Thyroid gland (tissue), 4 donors: ENCODE measurements at regions not wholly inside any gene's neighbourhood (a gene's known extent, or its start where the extent isn't known, plus 50 kb on each side); places are given as distances from the start of the nearest gene placed in this dataset.

Source experiments
- DNase-seq, 2 donors: peaks; one replicate each; pipeline ENCODE4 v3.0.0-alpha.2; 2019
- H3K27ac ChIP-seq, 3 donors: fragments of 200-600 bp; sonication (generic); 1 replicate in 2 of 3; 2 replicates in 1 of 3; pipeline ENCODE4 v1.5.1; 2016 to 2019; ENCODE audit warnings: mild to moderate bottlenecking in 1 of 3, moderate library complexity in 1 of 3
- H3K27me3 ChIP-seq: fragments of 200-600 bp; sonication (generic); one replicate; pipeline ENCODE4 v1.5.1; 2019
- H3K36me3 ChIP-seq, 2 donors: fragments of 200-600 bp; sonication (generic); one replicate each; pipeline ENCODE4 v1.5.1; 2016 to 2019
- H3K4me1 ChIP-seq, 2 donors: fragments of 200-600 bp; sonication (generic); one replicate each; pipeline ENCODE4 v1.5.1; 2017 to 2019
- H3K4me3 ChIP-seq, 3 donors: fragments of 200-600 bp; sonication (generic); replicated peaks in 1 of 3; 1 replicate in 2 of 3; 2 replicates in 1 of 3; pipeline ENCODE4 v1.5.1; 2016; ENCODE audit warnings: mild to moderate bottlenecking in 1 of 3
- H3K9me3 ChIP-seq: fragments of 200-600 bp; sonication (generic); one replicate; pipeline ENCODE4 v1.5.1; 2017
- CTCF ChIP-seq, 6 experiments: fragments of 200-600 bp in 3 of 6; fragments of 450-650 bp in 3 of 6; sonication (generic) in 3 of 6; IDR thresholded peaks; one replicate each; pipeline ENCODE4 v1.5.1; 2016 to 2019; ENCODE audit warnings: antibody characterized with exemption in 6 of 6, mild to moderate bottlenecking in 2 of 6, inconsistent platforms in 1 of 6, moderate library complexity in 1 of 6
- POLR2A ChIP-seq, 2 donors: fragments of 450-650 bp; IDR thresholded peaks; one replicate each; pipeline ENCODE4 v1.6.1; 2017; ENCODE audit warnings: antibody characterized with exemption in 2 of 2, mild to moderate bottlenecking in 2 of 2, moderate library complexity in 1 of 2
- WGBS, 2 donors: methylation state at CpG; one replicate each; pipeline ENCODE4 v1.1.5; 2017; 5-methylcytosine and 5-hydroxymethylcytosine counted together
- intact Hi-C: fragments of 100-400 bp; cut with DNase I; formaldehyde crosslinking; loops from one replicate; pipeline ENCODE4 v1.15.1; 2023

GRCh38 chr20:51077686-51078060 is 54.8 kb upstream of the KCNG1 start:
- TF ChIP-seq CTCF (IDR thresholded peaks at IDR 0.05) (no peak), POLR2A (IDR thresholded peaks at IDR 0.05) (no peak)
- intact Hi-C loops, result no loop called here
- no peak overlapping the region for H3K27ac ChIP-seq
- no peaks in the 10 kb centered on the region for H3K4me1 ChIP-seq
- no peaks in the 10 kb centered on the region for H3K36me3 ChIP-seq
- H3K27me3 ChIP-seq, result no peaks in the 10 kb centered on the region
- DNase-seq, result no peak
- 19 to 31% methylated on average over 8 of the region's 8 CpGs for WGBS, 2 donors
- no peak overlapping the region for H3K4me3 ChIP-seq
- no peaks in the 10 kb centered on the region for H3K9me3 ChIP-seq

- Histone ChIP-seq H3K36me3 (no peaks in the 10 kb centered on the region), H3K27me3 (no peaks in the 10 kb centered on the region), H3K4me1 (no peaks in the 10 kb centered on the region), H3K9me3 (no peaks in the 10 kb centered on the region), H3K27ac (no peak overlapping the region), H3K4me3 (no peak overlapping the region)
- TF ChIP-seq POLR2A (IDR thresholded peaks at IDR 0.05) (no peak), CTCF (IDR thresholded peaks at IDR 0.05) (no peak)
- intact Hi-C loops, result no loop called here
- DNase-seq, result no peak
- WGBS, 2 donors, result 47 to 60% methylated on average over 11 of the region's 11 CpGs
Observed at GRCh38 chr20:51076786-51077685, 54.1 kb upstream of the KCNG1 start.

- H3K4me3 ChIP-seq, result no peak overlapping the region
- no peaks in the 10 kb centered on the region for H3K4me1 ChIP-seq
- TF ChIP-seq POLR2A (IDR thresholded peaks at IDR 0.05) (no peak), CTCF (IDR thresholded peaks at IDR 0.05) (no peak)
- no peaks in the 10 kb centered on the region for H3K27me3 ChIP-seq
- no peaks in the 10 kb centered on the region for H3K9me3 ChIP-seq
- no peak for DNase-seq
- WGBS, 2 donors, result 93 to 100% methylated on average over 1 of the region's 1 CpG
- no peak overlapping the region for H3K27ac ChIP-seq
- no peaks in the 10 kb centered on the region for H3K36me3 ChIP-seq
- intact Hi-C loops, result no loop called here
Observed at GRCh38 chr20:51074062-51074461, 51.2 kb upstream of the KCNG1 start.
